Transverse colon (tissue), 4 donors: ENCODE measurements at regions not wholly inside any gene's neighbourhood (a gene's known extent, or its start where the extent isn't known, plus 50 kb on each side); places are given as distances from the start of the nearest gene placed in this dataset.

ENCODE experiments used
- DNase-seq: peaks from one replicate; pipeline ENCODE4 v3.0.0-alpha.2; 2019
- H3K27ac ChIP-seq, 4 donors: fragments of 200-600 bp; sonication (generic); 2 replicates each; pipeline ENCODE4 v1.5.1; 2016 to 2018; ENCODE audit warnings: inconsistent platforms in 4 of 4
- H3K27me3 ChIP-seq: fragments of 200-600 bp; sonication (generic); 2 replicates; pipeline ENCODE4 v1.5.1; 2017; ENCODE audit warnings: inconsistent platforms
- H3K36me3 ChIP-seq, 4 donors: fragments of 200-600 bp; sonication (generic); 2 replicates each; pipeline ENCODE4 v1.5.1; 2017 to 2019; ENCODE audit warnings: inconsistent platforms in 4 of 4
- H3K4me1 ChIP-seq, 4 donors: fragments of 200-600 bp; sonication (generic); 2 replicates each; pipeline ENCODE4 v1.5.1; 2017 to 2020; ENCODE audit warnings: inconsistent platforms in 4 of 4
- H3K4me3 ChIP-seq, 4 donors: fragments of 200-600 bp; sonication (generic); 1 replicate in 1 of 4; 2 replicates in 3 of 4; pipeline versions ENCODE4 v1.5.1 to v1.6.1; 2017 to 2019; ENCODE audit warnings: inconsistent platforms in 4 of 4
- H3K9me3 ChIP-seq, 2 donors: fragments of 200-600 bp; sonication (generic); 2 replicates each; pipeline ENCODE4 v1.5.1; 2017 to 2019; ENCODE audit warnings: inconsistent platforms in 2 of 2
- CTCF ChIP-seq, 5 experiments: fragments of 200-600 bp in 3 of 5; fragments of 450-650 bp in 2 of 5; sonication (generic) in 3 of 5; IDR thresholded peaks; 1 replicate in 2 of 5; 2 replicates in 3 of 5; pipeline ENCODE4 v1.5.1; 2016 to 2017; ENCODE audit warnings: antibody characterized with exemption in 5 of 5, inconsistent platforms in 3 of 5, mild to moderate bottlenecking in 2 of 5, moderate library complexity in 1 of 5
- EP300 ChIP-seq: sonication (generic); formaldehyde crosslinking; IDR thresholded peaks from one replicate; pipeline ENCODE4 v1.6.1; 2017; ENCODE audit warnings: antibody characterized with exemption, low read depth
- POLR2A ChIP-seq: fragments of 450-650 bp; IDR thresholded peaks from one replicate; pipeline ENCODE4 v1.6.1; 2016; ENCODE audit warnings: antibody characterized with exemption, mild to moderate bottlenecking, moderate library complexity
- POLR2AphosphoS5 ChIP-seq, 3 donors: sonication (generic); formaldehyde crosslinking; IDR thresholded peaks; one replicate each; pipeline ENCODE4 v1.6.1; 2016; ENCODE audit warnings: antibody characterized with exemption in 3 of 3
- WGBS, 2 donors: methylation state at CpG; one replicate each; pipeline ENCODE4 v1.1.5; 2018; ENCODE audit warnings: low coverage in 1 of 2; 5-methylcytosine and 5-hydroxymethylcytosine counted together
- in situ Hi-C, 4 donors: fragments of 200-750 bp; cut with MboI; loops; one replicate each; pipeline versions ENCODE4 v1.15.0 to v1.15.1; 2017; ENCODE audit warnings: low sequenced_read_pairs in 3 of 4, low pct_ligation_motif_present in 1 of 4, low pct_unique_long_range_greater_than_20kb in 1 of 4
- intact Hi-C: fragments of 100-400 bp; cut with DNase I; formaldehyde crosslinking; loops from one replicate; pipeline ENCODE4 v1.15.1; 2023; ENCODE audit warnings: low total_unique reads

GRCh38 chr9:87338088-87338989, 159.3 kb upstream of the DAPK1 start:
- no peak for TF ChIP-seq CTCF (IDR thresholded peaks at IDR 0.05)
- TF ChIP-seq EP300: no peak
- no peak for TF ChIP-seq POLR2A
- TF ChIP-seq POLR2AphosphoS5 (IDR thresholded peaks at IDR 0.05): no peak
- DNase-seq: no peak
- in situ Hi-C loops (loop anchor here in 3 of 4 donors (5.0 to 10.0 kb wide), 3 partner anchors 319 to 336 kb away; no protein-coding TSS in a partner anchor), intact Hi-C loops (loop anchor here (5.0 kb wide), 1 partner anchor 319 kb away; no protein-coding TSS in a partner anchor)
- H3K36me3 ChIP-seq: no peaks in the 10 kb centered on the region
- WGBS, 2 donors: 70 to 77% methylated on average over 5 to 13 of the region's 13 CpGs
- H3K4me3 ChIP-seq: no peak overlapping the region
- no peaks in the 10 kb centered on the region for H3K9me3 ChIP-seq
- peaks cover 18% of the 10 kb centered on the region for H3K27me3 ChIP-seq
- H3K4me1 ChIP-seq: peaks cover 0 to 12% (median 5%) of the 10 kb centered on the region in 4 donors
- no peak overlapping the region for H3K27ac ChIP-seq

- no peaks in the 10 kb centered on the region for H3K36me3 ChIP-seq
- in situ Hi-C loops: loop anchor here in 1 of 4 donors (10.0 kb wide), 1 partner anchor 324 kb away; no protein-coding TSS in a partner anchor
- WGBS, 2 donors: 67 to 88% methylated on average over 1 to 4 of the region's 4 CpGs
- no peak overlapping the region for H3K27ac ChIP-seq
- peaks cover 0 to 12% (median 5%) of the 10 kb centered on the region in 4 donors for H3K4me1 ChIP-seq
- no peaks in the 10 kb centered on the region for H3K9me3 ChIP-seq
- TF ChIP-seq POLR2AphosphoS5 (IDR thresholded peaks at IDR 0.05) (no peak), EP300 (no peak), POLR2A (no peak), CTCF (IDR thresholded peaks at IDR 0.05) (no peak)
- no peak for DNase-seq
- intact Hi-C loops: no loop called here
- peaks cover 18% of the 10 kb centered on the region for H3K27me3 ChIP-seq
- no peak overlapping the region for H3K4me3 ChIP-seq
These were observed 157.3 kb upstream of the DAPK1 start for GRCh38 chr9:87340391-87340790.

GRCh38 chr9:87342743-87343142, 154.9 kb upstream of the DAPK1 start:
- in situ Hi-C loops: loop anchor here in 1 of 4 donors (10.0 kb wide), 1 partner anchor 322 kb away; no protein-coding TSS in a partner anchor
- 44 to 46% methylated on average over 7 of the region's 7 CpGs for WGBS, 2 donors
- TF ChIP-seq CTCF (IDR thresholded peaks at IDR 0.05) (no peak), POLR2AphosphoS5 (IDR thresholded peaks at IDR 0.05) (no peak), EP300 (no peak)

GRCh38 chr9:87343816-87344430, 153.7 kb upstream of the DAPK1 start:
- Histone ChIP-seq H3K27me3 (no peaks in the 10 kb centered on the region), H3K36me3 (no peaks in the 10 kb centered on the region), H3K4me3 (no peak overlapping the region), H3K9me3 (no peaks in the 10 kb centered on the region), H3K27ac (no peak overlapping the region), H3K4me1 (no peaks in the 10 kb centered on the region)
- no peak for TF ChIP-seq CTCF (IDR thresholded peaks at IDR 0.05)
- TF ChIP-seq EP300: no peak
- no peak for TF ChIP-seq POLR2AphosphoS5 (IDR thresholded peaks at IDR 0.05)
- no peak for TF ChIP-seq POLR2A
- in situ Hi-C loops (loop anchor here in 1 of 4 donors (10.0 kb wide), 1 partner anchor 321 kb away; no protein-coding TSS in a partner anchor), intact Hi-C loops (no loop called here)
- DNase-seq: no peak
- 73 to 100% methylated on average over 1 to 5 of the region's 5 CpGs for WGBS, 2 donors

More at GRCh38 chr9:87342743-87343142, 154.9 kb upstream of the DAPK1 start:
- intact Hi-C loops: no loop called here
- no peaks in the 10 kb centered on the region for H3K9me3 ChIP-seq
- H3K36me3 ChIP-seq: no peaks in the 10 kb centered on the region
- H3K4me3 ChIP-seq: no peak overlapping the region
- no peak overlapping the region for H3K27ac ChIP-seq
- H3K4me1 ChIP-seq: peaks cover 0 to 3% (median 0%) of the 10 kb centered on the region in 4 donors
- H3K27me3 ChIP-seq: peaks cover 10% of the 10 kb centered on the region
- DNase-seq: no peak
